ENCODE measurements at regions not wholly inside any gene's neighbourhood (a gene's known extent, or its start where the extent isn't known, plus 50 kb on each side); places are given as distances from the start of the nearest gene placed in this dataset.

DNA sequence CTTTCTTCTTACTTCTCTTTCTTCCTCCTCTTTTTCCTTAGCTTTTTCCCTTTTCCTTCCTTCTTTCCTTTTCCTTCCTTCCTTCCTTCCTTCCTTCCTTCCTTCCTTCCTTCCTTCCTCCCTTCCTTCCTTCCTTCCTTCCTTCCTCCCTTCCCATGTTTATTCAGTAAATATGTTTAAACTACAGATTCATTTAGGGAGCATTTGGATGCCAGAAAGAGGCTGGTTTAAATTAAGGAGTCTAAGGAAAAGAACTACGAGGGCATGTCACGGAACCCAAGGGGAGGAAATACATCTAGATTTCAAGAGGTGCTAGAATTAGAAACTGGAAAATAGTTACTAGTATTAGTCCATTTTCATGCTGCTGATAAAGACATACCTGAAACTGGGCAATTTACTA, 320.0 kb upstream of the ARRDC3 start:
- no peaks in the 10 kb centered on the region for H3K9me3 ChIP-seq (ENCODE audit: insufficient read depth, low read length)
- no peak overlapping the region for H3K27ac ChIP-seq (ENCODE audit: low read length)
- H2AFZ ChIP-seq (ENCODE audit: low read depth, low read length): no peak overlapping the region
- no peaks in the 10 kb centered on the region for H3K79me2 ChIP-seq (ENCODE audit: low read length)
- H3K4me3 ChIP-seq (ENCODE audit: low read length): no peak overlapping the region
- no peak overlapping the region for H3K4me2 ChIP-seq (ENCODE audit: low read length)
- no peaks in the 10 kb centered on the region for H3K36me3 ChIP-seq (replicated peaks; ENCODE audit: low read depth, low read length)
- no peak overlapping the region for H3K9ac ChIP-seq (ENCODE audit: low read length)
- no peaks in the 10 kb centered on the region for H3K4me1 ChIP-seq (ENCODE audit: low read length)
- no peaks in the 10 kb centered on the region for H3K27me3 ChIP-seq (ENCODE audit: low read depth, low read length)
- no peak for TF ChIP-seq EZH2phosphoT487 (IDR thresholded peaks at IDR 0.05; ENCODE audit: low read depth)
- TF ChIP-seq, protein P1, sequence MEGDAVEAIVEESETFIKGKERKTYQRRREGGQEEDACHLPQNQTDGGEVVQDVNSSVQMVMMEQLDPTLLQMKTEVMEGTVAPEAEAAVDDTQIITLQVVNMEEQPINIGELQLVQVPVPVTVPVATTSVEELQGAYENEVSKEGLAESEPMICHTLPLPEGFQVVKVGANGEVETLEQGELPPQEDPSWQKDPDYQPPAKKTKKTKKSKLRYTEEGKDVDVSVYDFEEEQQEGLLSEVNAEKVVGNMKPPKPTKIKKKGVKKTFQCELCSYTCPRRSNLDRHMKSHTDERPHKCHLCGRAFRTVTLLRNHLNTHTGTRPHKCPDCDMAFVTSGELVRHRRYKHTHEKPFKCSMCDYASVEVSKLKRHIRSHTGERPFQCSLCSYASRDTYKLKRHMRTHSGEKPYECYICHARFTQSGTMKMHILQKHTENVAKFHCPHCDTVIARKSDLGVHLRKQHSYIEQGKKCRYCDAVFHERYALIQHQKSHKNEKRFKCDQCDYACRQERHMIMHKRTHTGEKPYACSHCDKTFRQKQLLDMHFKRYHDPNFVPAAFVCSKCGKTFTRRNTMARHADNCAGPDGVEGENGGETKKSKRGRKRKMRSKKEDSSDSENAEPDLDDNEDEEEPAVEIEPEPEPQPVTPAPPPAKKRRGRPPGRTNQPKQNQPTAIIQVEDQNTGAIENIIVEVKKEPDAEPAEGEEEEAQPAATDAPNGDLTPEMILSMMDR (IDR thresholded peaks at IDR 0.05; ENCODE audit: low read depth, low read length): no peak
- H4K20me1 ChIP-seq (ENCODE audit: insufficient read depth, low read length): no peaks in the 10 kb centered on the region

DNA sequence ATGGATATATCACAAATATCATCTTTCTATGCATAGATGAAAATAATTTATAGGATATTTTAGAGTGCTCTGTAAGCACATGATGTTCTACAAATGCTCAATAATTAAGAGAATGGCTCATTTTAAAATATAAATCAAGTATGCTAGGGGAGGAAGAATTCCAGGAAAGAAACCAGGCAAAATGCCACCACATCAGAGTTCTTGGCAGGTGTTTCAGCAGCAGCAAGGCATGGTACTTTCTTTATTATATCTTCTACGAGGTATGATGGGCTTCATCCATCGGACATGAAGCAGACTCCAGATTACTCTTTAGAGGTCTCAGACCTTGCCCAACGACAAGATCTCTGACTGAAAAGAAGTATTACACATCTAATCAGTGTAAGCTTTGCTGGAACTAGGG, 316.3 kb upstream of the ARRDC3 start:
- Histone ChIP-seq H2AFZ (ENCODE audit: low read depth, low read length) (no peak overlapping the region), H3K4me1 (ENCODE audit: low read length) (no peaks in the 10 kb centered on the region), H3K4me3 (ENCODE audit: low read length) (no peak overlapping the region), H3K27ac (ENCODE audit: low read length) (no peak overlapping the region), H3K9me3 (ENCODE audit: insufficient read depth, low read length) (no peaks in the 10 kb centered on the region), H3K79me2 (ENCODE audit: low read length) (no peaks in the 10 kb centered on the region), H3K27me3 (ENCODE audit: low read depth, low read length) (no peaks in the 10 kb centered on the region), H4K20me1 (ENCODE audit: insufficient read depth, low read length) (no peaks in the 10 kb centered on the region), H3K4me2 (ENCODE audit: low read length) (no peak overlapping the region), H3K36me3 (replicated peaks; ENCODE audit: low read depth, low read length) (no peaks in the 10 kb centered on the region), H3K9ac (ENCODE audit: low read length) (no peak overlapping the region)
- TF ChIP-seq, protein P1 (IDR thresholded peaks at IDR 0.05; ENCODE audit: low read depth, low read length): no peak
- no peak for TF ChIP-seq EZH2phosphoT487 (IDR thresholded peaks at IDR 0.05; ENCODE audit: low read depth)

DNA sequence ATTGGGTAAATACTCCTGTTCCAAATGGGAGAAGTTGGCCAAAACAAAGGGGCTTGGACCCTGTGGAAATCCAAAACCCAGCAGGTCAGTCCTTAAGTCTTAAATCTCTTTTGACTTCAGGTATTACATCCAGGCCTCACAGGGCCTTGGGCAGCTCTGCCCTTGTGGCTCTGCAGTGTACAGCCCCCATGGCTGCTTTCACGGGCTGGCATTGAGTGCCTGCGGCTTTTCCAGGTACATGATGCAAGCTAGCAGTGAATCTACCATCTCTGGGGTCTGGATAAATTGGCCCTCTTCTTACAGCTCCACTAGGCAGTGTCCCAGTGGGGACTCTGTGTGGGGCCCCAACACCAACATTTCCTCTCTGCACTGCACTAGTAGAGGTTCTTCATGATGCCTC, 308.5 kb upstream of the ARRDC3 start:
- H4K20me1 ChIP-seq (ENCODE audit: insufficient read depth, low read length): no peaks in the 10 kb centered on the region
- H2AFZ ChIP-seq (ENCODE audit: low read depth, low read length): no peak overlapping the region
- H3K36me3 ChIP-seq (replicated peaks; ENCODE audit: low read depth, low read length): no peaks in the 10 kb centered on the region
- no peak overlapping the region for H3K4me3 ChIP-seq (ENCODE audit: low read length)
- no peak overlapping the region for H3K9ac ChIP-seq (ENCODE audit: low read length)
- H3K9me3 ChIP-seq (ENCODE audit: insufficient read depth, low read length): no peaks in the 10 kb centered on the region
- no peak overlapping the region for H3K27ac ChIP-seq (ENCODE audit: low read length)
- no peaks in the 10 kb centered on the region for H3K27me3 ChIP-seq (ENCODE audit: low read depth, low read length)
- TF ChIP-seq, protein P1 (IDR thresholded peaks at IDR 0.05; ENCODE audit: low read depth, low read length): no peak
- no peak for TF ChIP-seq EZH2phosphoT487 (IDR thresholded peaks at IDR 0.05; ENCODE audit: low read depth)
- H3K79me2 ChIP-seq (ENCODE audit: low read length): no peaks in the 10 kb centered on the region
- no peaks in the 10 kb centered on the region for H3K4me1 ChIP-seq (ENCODE audit: low read length)
- H3K4me2 ChIP-seq (ENCODE audit: low read length): no peak overlapping the region

DNA sequence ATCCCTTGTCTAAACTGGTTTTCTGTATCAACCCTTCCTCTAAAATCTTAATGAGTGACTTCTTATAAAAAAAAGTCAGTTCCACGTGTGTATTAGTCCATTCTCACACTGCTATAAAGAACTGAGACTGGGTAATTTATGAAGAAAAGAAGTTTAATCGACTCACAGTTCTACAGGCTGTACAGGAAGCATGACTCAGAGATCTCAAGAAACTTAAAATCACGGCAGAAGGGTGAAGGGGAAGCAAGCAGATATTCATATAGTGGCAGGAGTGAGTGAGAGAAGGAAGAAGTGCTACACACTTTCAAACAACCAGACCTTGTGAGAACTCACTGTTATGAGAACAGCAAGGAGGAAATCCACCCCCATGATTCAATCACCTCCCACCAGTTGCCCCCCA, 307.8 kb upstream of the ARRDC3 start:
- TF ChIP-seq, protein P1 (IDR thresholded peaks at IDR 0.05; ENCODE audit: low read depth, low read length): no peak
- no peak for TF ChIP-seq EZH2phosphoT487 (IDR thresholded peaks at IDR 0.05; ENCODE audit: low read depth)

More for the DNA sequence above, 307.8 kb upstream of the ARRDC3 start:
- H3K27ac ChIP-seq (ENCODE audit: low read length): no peak overlapping the region
- no peak overlapping the region for H3K4me3 ChIP-seq (ENCODE audit: low read length)
- H3K9ac ChIP-seq (ENCODE audit: low read length): no peak overlapping the region
- no peaks in the 10 kb centered on the region for H3K27me3 ChIP-seq (ENCODE audit: low read depth, low read length)
- H2AFZ ChIP-seq (ENCODE audit: low read depth, low read length): no peak overlapping the region
- H3K36me3 ChIP-seq (replicated peaks; ENCODE audit: low read depth, low read length): no peaks in the 10 kb centered on the region
- no peaks in the 10 kb centered on the region for H3K79me2 ChIP-seq (ENCODE audit: low read length)
- H3K9me3 ChIP-seq (ENCODE audit: insufficient read depth, low read length): no peaks in the 10 kb centered on the region
- no peak overlapping the region for H3K4me2 ChIP-seq (ENCODE audit: low read length)
- H4K20me1 ChIP-seq (ENCODE audit: insufficient read depth, low read length): no peaks in the 10 kb centered on the region
- H3K4me1 ChIP-seq (ENCODE audit: low read length): no peaks in the 10 kb centered on the region

All from OCI-LY3 (cell line).